Inflammatory macrophage (primary cell): ENCODE measurements at regions not wholly inside any gene's neighbourhood (a gene's known extent, or its start where the extent isn't known, plus 50 kb on each side); places are given as distances from the start of the nearest gene placed in this dataset.
A peak's percentile ranks its signal among the peaks of the same experiment; 100 is the strongest.
"Not testable (repeated sequence)": the region's sequence is repeated elsewhere in the genome, so short reads cannot be mapped to it uniquely, and the experiment has no call there.

Experiments used
- DNase-seq, 2 donors: peaks; one replicate each; pipeline ENCODE4 v3.0.0-alpha.2; 2020 to 2022

GRCh38 chr12:28776913-28777422 lies 372.1 kb upstream of the FAR2 start:
- DNase-seq = no peak

GRCh38 chr12:28777603-28778365 lies 371.3 kb upstream of the FAR2 start:
- DNase-seq = no peak

GRCh38 chr12:28780096-28780495 lies 369.0 kb upstream of the FAR2 start:
- peak; percentile 68 to 85 for DNase-seq

GRCh38 chr12:28780960-28781359 lies 368.1 kb upstream of the FAR2 start:
- DNase-seq = no peak

GRCh38 chr12:28781671-28782652 lies 367.1 kb upstream of the FAR2 start:
- no peak for DNase-seq

GRCh38 chr12:28782812-28783211 lies 366.3 kb upstream of the FAR2 start:
- no peak for DNase-seq

GRCh38 chr12:28787151-28787550 lies 361.9 kb upstream of the FAR2 start:
- no peak for DNase-seq

- DNase-seq = not testable (repeated sequence)
Measured at GRCh38 chr12:28788256-28788655, 360.8 kb upstream of the FAR2 start.

- no peak for DNase-seq
Measured at GRCh38 chr12:28793581-28794151, 355.4 kb upstream of the FAR2 start.

- no peak for DNase-seq
Measured at GRCh38 chr12:28794211-28794610, 354.9 kb upstream of the FAR2 start.

GRCh38 chr12:28794786-28795185 lies 354.3 kb upstream of the FAR2 start:
- DNase-seq = no peak

GRCh38 chr12:28795311-28795710 lies 353.8 kb upstream of the FAR2 start:
- no peak for DNase-seq

- DNase-seq = peak; percentile 45 to 75
Measured at GRCh38 chr12:28799348-28799747, 349.7 kb upstream of the FAR2 start.

GRCh38 chr12:28800129-28800528 lies 348.9 kb upstream of the FAR2 start:
- peak; percentile 34 to 78 for DNase-seq

- DNase-seq = no peak
Measured at GRCh38 chr12:28802706-28803438, 346.2 kb upstream of the FAR2 start.

- no peak for DNase-seq
Measured at GRCh38 chr12:28807535-28807934, 341.5 kb upstream of the FAR2 start.

- DNase-seq = no peak
Measured at GRCh38 chr12:28811457-28811856, 337.6 kb upstream of the FAR2 start.

GRCh38 chr12:28814246-28814645 lies 334.8 kb upstream of the FAR2 start:
- no peak for DNase-seq

GRCh38 chr12:28817524-28817923 lies 331.6 kb upstream of the FAR2 start:
- no peak for DNase-seq

GRCh38 chr12:28824193-28824846 lies 324.8 kb upstream of the FAR2 start:
- DNase-seq = no peak

- DNase-seq = no peak
Measured at GRCh38 chr12:28824849-28825248, 324.2 kb upstream of the FAR2 start.

- no peak for DNase-seq
Measured at GRCh38 chr12:28826766-28827165, 322.3 kb upstream of the FAR2 start.
